ENCODE measurements at regions not wholly inside any gene's neighbourhood (a gene's known extent, or its start where the extent isn't known, plus 50 kb on each side); places are given as distances from the start of the nearest gene placed in this dataset.

GRCh38 chr16:79434771-79435170, 165.8 kb downstream of the MAF start:
- TF ChIP-seq CTCF (IDR thresholded peaks at IDR 0.05; ENCODE audit: low read length) (no peak), EZH2 (optimal IDR thresholded peaks at IDR 0.05; ENCODE audit: low read depth, low read length) (no peak)

Measured in MM.1S (cell line).